B cell (primary cell): ENCODE measurements at regions not wholly inside any gene's neighbourhood (a gene's known extent, or its start where the extent isn't known, plus 50 kb on each side); places are given as distances from the start of the nearest gene placed in this dataset.

Experiments used
- ATAC-seq: fragments of 200-7000 bp; cut with Tn5 transposase; one replicate; pipeline ENCODE4 v1.10.0; 2021; ENCODE audit warnings: low read depth, mild to moderate bottlenecking, moderate number of reproducible peaks, moderate library complexity
- CTCF ChIA-PET: fragments of 350-600 bp; sonication (Branson Sonifier 250); formaldehyde crosslinking; loops from one replicate; lab custom pipeline; 2021; ENCODE audit warnings: antibody characterized with exemption, inconsistent platforms; lab: Charles Lee
- POLR2A ChIA-PET: fragments of 350-600 bp; sonication (Branson Sonifier 250); formaldehyde crosslinking; loops from one replicate; lab custom pipeline; 2021; ENCODE audit warnings: antibody characterized with exemption; lab: Charles Lee
- DNase-seq: peaks from one replicate; pipeline ENCODE4 v3.0.0; 2013
- H2AFZ ChIP-seq: 2 replicates; pipeline ENCODE4 v1.6.1; 2012; ENCODE audit warnings: mild to moderate bottlenecking, low read depth, low read length; ENCODE audit not compliant: insufficient read depth, poor library complexity, severe bottlenecking
- H3K27ac ChIP-seq, 2 donors: 1 replicate in 1 of 2; 2 replicates in 1 of 2; pipeline ENCODE4 v1.5.1; 2012 to 2013; ENCODE audit warnings: low read length in 2 of 2, mild to moderate bottlenecking in 2 of 2, moderate library complexity in 1 of 2
- H3K27me3 ChIP-seq, 4 experiments: fragments of 200-600 bp in 1 of 4; sonication (generic) in 1 of 4; replicated peaks in 1 of 4; 1 replicate in 2 of 4; 2 replicates in 2 of 4; pipeline versions ENCODE4 v1.6.1 to v1.7.0; 2013 to 2016; ENCODE audit warnings: low read length in 3 of 4, mild to moderate bottlenecking in 2 of 4, mixed read lengths in 1 of 4, moderate library complexity in 1 of 4; ENCODE audit not compliant: insufficient read depth in 4 of 4, control insufficient read depth in 3 of 4; ENCODE audit errors: control extremely low read depth in 1 of 4
- H3K36me3 ChIP-seq, 2 experiments: replicated peaks in 1 of 2; 1 replicate in 1 of 2; 2 replicates in 1 of 2; pipeline versions ENCODE4 v1.6.1 to v1.7.1; 2013; ENCODE audit warnings: low read length in 1 of 2; ENCODE audit not compliant: insufficient read depth in 2 of 2, control insufficient read depth in 1 of 2; ENCODE audit errors: control extremely low read depth in 1 of 2, extremely low read depth in 1 of 2
- H3K4me1 ChIP-seq, 2 donors: fragments of 200-600 bp in 1 of 2; sonication (generic) in 1 of 2; 1 replicate in 1 of 2; 2 replicates in 1 of 2; pipeline versions ENCODE4 v1.5.1 to v1.6.1; 2013 to 2017; ENCODE audit warnings: low read length in 2 of 2; ENCODE audit not compliant: control insufficient read depth in 2 of 2, insufficient read depth in 2 of 2
- H3K4me2 ChIP-seq: replicated peaks from 2 replicates; pipeline ENCODE3; 2012; ENCODE audit warnings: mild to moderate bottlenecking, low read depth, low read length; ENCODE audit not compliant: poor library complexity, severe bottlenecking
- H3K4me3 ChIP-seq, 5 experiments: fragments of 200-600 bp in 1 of 5; sonication (generic) in 1 of 5; 1 replicate in 3 of 5; 2 replicates in 2 of 5; pipeline versions ENCODE4 v1.5.1 to v1.7.0; 2011 to 2016; ENCODE audit warnings: low read length in 4 of 5, mild to moderate bottlenecking in 4 of 5, low read depth in 2 of 5, control low read depth in 1 of 5, moderate library complexity in 1 of 5; ENCODE audit not compliant: insufficient read depth in 1 of 5; ENCODE audit errors: control extremely low read depth in 1 of 5, extremely low read depth in 1 of 5
- H3K79me2 ChIP-seq: fragments of 200-600 bp; sonication (generic); one replicate; pipeline ENCODE4 v1.6.0; 2016; ENCODE audit warnings: low read length; ENCODE audit not compliant: control insufficient read depth, insufficient read depth
- H3K9ac ChIP-seq: fragments of 200-600 bp; sonication (generic); 2 replicates; pipeline ENCODE4 v1.6.1; 2017; ENCODE audit warnings: mild to moderate bottlenecking, low read length, moderate library complexity
- H3K9me3 ChIP-seq, 3 donors: one replicate each; pipeline versions ENCODE4 v1.6.1 to v1.7.1; 2013; ENCODE audit warnings: low read length in 2 of 3; ENCODE audit not compliant: control insufficient read depth in 2 of 3, insufficient read depth in 1 of 3; ENCODE audit errors: control extremely low read depth in 1 of 3
- H4K20me1 ChIP-seq: 2 replicates; pipeline ENCODE4 v1.6.0; 2012; ENCODE audit warnings: mild to moderate bottlenecking, low read length; ENCODE audit not compliant: insufficient read depth, control insufficient read depth, poor library complexity, severe bottlenecking
- H3K27ac Mint-ChIP-seq: one replicate; pipeline ENCODE4 v1.8.0; 2021; ENCODE audit warnings: mixed read lengths
- H3K27me3 Mint-ChIP-seq: one replicate; pipeline ENCODE4 v1.8.0; 2021; ENCODE audit warnings: mixed read lengths
- H3K4me1 Mint-ChIP-seq: one replicate; pipeline ENCODE4 v1.8.0; 2021; ENCODE audit warnings: mixed read lengths
- H3K4me3 Mint-ChIP-seq: one replicate; pipeline ENCODE4 v1.8.0; 2021; ENCODE audit warnings: mixed read lengths
- H3K9me3 Mint-ChIP-seq: one replicate; pipeline ENCODE4 v1.8.0; 2022; ENCODE audit warnings: mixed read lengths; ENCODE audit not compliant: insufficient read depth
- EZH2 ChIP-seq: IDR thresholded peaks from 2 replicates; pipeline ENCODE4 v1.6.1; 2012; ENCODE audit warnings: borderline replicate concordance, low read depth, mild to moderate bottlenecking, moderate library complexity, low read length; ENCODE audit not compliant: insufficient read depth, poor library complexity, severe bottlenecking
- WGBS: methylation state at CpG from one replicate; pipeline ENCODE4 v1.1.5; 2013; ENCODE audit warnings: missing lambda C conversion rate; ENCODE audit not compliant: insufficient coverage; 5-methylcytosine and 5-hydroxymethylcytosine counted together
- intact Hi-C: fragments of 100-400 bp; cut with micrococcal nuclease; formaldehyde crosslinking; loops from one replicate; pipeline ENCODE4 v1.10.0; 2022
- TF ChIP-seq, protein P1 (sequence below): fragments of 200-600 bp; IDR thresholded peaks from one replicate; pipeline ENCODE4 v1.8.0; 2022; ENCODE audit warnings: antibody characterized with exemption, mild to moderate bottlenecking

DNA sequence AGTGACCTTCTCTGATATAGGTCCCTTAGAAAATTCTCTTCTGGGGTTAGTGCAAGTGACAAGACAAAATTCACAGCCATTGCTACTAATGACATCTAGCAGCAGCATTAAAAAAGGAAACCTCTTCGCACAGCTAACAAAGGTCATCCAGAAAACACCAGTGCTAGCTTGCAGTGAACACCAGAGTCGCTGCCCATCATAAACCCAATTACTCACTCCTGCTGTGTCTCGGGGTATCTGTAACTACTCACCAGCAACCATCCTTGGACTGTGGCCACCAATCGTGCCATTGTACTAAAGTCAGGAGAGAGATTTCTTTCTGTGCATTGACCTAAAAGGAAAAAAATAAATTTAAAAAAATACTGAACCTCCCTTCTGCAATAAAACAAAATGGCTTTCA is 1494.7 kb upstream of the CDH8 start:
- Histone ChIP-seq H3K9ac (no peak overlapping the region), H3K27ac (no peak overlapping the region), H3K27me3 (no peaks in the 10 kb centered on the region), H3K36me3 (no peaks in the 10 kb centered on the region), H4K20me1 (no peaks in the 10 kb centered on the region), H2AFZ (no peak overlapping the region), H3K79me2 (no peaks in the 10 kb centered on the region), H3K9me3 (no peaks in the 10 kb centered on the region), H3K4me1 (no peaks in the 10 kb centered on the region), H3K4me2 (no peak overlapping the region), H3K4me3 (no peak overlapping the region)
- ChIA-PET CTCF (no interaction called here), POLR2A (no interaction called here)
- H3K4me1 Mint-ChIP-seq: no peaks in the 10 kb centered on the region
- no peak overlapping the region for H3K27ac Mint-ChIP-seq
- no peak overlapping the region for H3K4me3 Mint-ChIP-seq
- TF ChIP-seq, protein P1, sequence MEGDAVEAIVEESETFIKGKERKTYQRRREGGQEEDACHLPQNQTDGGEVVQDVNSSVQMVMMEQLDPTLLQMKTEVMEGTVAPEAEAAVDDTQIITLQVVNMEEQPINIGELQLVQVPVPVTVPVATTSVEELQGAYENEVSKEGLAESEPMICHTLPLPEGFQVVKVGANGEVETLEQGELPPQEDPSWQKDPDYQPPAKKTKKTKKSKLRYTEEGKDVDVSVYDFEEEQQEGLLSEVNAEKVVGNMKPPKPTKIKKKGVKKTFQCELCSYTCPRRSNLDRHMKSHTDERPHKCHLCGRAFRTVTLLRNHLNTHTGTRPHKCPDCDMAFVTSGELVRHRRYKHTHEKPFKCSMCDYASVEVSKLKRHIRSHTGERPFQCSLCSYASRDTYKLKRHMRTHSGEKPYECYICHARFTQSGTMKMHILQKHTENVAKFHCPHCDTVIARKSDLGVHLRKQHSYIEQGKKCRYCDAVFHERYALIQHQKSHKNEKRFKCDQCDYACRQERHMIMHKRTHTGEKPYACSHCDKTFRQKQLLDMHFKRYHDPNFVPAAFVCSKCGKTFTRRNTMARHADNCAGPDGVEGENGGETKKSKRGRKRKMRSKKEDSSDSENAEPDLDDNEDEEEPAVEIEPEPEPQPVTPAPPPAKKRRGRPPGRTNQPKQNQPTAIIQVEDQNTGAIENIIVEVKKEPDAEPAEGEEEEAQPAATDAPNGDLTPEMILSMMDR: no peak
- TF ChIP-seq EZH2: no peak
- intact Hi-C loops: no loop called here
- 80% methylated on average over 2 of the region's 4 CpGs for WGBS
- no peaks in the 10 kb centered on the region for H3K27me3 Mint-ChIP-seq
- peaks cover 13% of the 10 kb centered on the region for H3K9me3 Mint-ChIP-seq
- DNase-seq (no peak), ATAC-seq (no peak)

DNA sequence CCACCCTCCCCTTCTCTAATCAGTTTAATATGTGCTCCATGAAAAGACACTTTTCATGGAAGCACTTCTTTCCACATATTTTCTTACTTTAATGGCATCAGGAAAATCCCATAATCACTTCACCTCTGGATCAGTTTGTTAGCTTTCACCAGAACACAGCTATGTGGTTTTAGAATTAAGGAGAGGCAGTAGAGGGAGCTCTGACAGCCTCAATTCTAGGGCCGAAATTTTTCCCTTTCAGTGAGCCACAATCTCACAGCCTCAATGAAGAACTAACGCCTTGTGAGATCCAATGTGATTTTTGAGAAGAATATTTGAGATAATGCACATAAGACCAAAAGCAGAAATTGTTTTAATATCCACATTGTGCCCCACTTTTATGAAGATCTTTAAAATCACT is 1494.0 kb upstream of the CDH8 start:
- CTCF ChIA-PET: no interaction called here
- Histone ChIP-seq H3K4me1 (no peaks in the 10 kb centered on the region), H3K4me3 (no peak overlapping the region), H3K27me3 (no peaks in the 10 kb centered on the region), H4K20me1 (no peaks in the 10 kb centered on the region), H3K79me2 (no peaks in the 10 kb centered on the region), H3K27ac (no peak overlapping the region), H3K9ac (no peak overlapping the region), H3K36me3 (no peaks in the 10 kb centered on the region), H2AFZ (no peak overlapping the region), H3K4me2 (no peak overlapping the region), H3K9me3 (no peaks in the 10 kb centered on the region)
- POLR2A ChIA-PET: no interaction called here
- no peak for TF ChIP-seq EZH2
- TF ChIP-seq, protein P1: no peak
- intact Hi-C loops: no loop called here
- ATAC-seq (no peak), DNase-seq (no peak)
- WGBS: 60% methylated on average over 1 of the region's 2 CpGs
- no peaks in the 10 kb centered on the region for H3K27me3 Mint-ChIP-seq
- no peak overlapping the region for H3K4me3 Mint-ChIP-seq
- no peaks in the 10 kb centered on the region for H3K4me1 Mint-ChIP-seq
- peaks cover 13% of the 10 kb centered on the region for H3K9me3 Mint-ChIP-seq
- H3K27ac Mint-ChIP-seq: no peak overlapping the region
